ENCODE measurements at regions not wholly inside any gene's neighbourhood (a gene's known extent, or its start where the extent isn't known, plus 50 kb on each side); places are given as distances from the start of the nearest gene placed in this dataset.

DNA sequence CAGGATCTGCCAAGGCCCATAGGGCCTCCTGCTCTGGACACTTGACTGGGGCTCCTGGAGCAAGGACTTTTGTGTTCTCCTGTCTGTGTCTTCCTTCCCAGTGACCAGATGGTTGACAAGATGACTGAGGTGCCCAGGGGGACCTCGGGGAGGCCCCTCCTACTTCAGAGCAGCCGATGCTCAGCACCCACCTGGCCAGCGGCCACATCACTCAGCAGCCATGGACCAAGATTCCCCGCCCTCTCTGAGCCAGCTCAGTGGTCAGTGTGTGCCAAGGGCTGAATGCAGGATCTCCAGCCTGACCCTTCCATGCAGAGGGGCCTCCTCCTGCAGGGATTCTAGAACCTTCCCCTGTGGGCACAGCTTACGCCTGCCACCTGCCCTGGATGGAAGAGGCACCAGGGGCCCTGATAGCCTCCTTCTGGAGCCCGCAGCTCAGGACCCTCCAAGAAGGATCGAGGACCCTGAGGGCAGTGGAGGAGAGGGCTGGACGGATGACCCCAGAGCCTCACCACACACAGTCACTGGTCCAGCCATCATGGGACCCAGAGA lies 87.4 kb upstream of the GPC1 start:
- DNase-seq, result no peak

GRCh38 chr2:240348522-240348921 lies 86.9 kb upstream of the GPC1 start:
- no peak for DNase-seq

DNA sequence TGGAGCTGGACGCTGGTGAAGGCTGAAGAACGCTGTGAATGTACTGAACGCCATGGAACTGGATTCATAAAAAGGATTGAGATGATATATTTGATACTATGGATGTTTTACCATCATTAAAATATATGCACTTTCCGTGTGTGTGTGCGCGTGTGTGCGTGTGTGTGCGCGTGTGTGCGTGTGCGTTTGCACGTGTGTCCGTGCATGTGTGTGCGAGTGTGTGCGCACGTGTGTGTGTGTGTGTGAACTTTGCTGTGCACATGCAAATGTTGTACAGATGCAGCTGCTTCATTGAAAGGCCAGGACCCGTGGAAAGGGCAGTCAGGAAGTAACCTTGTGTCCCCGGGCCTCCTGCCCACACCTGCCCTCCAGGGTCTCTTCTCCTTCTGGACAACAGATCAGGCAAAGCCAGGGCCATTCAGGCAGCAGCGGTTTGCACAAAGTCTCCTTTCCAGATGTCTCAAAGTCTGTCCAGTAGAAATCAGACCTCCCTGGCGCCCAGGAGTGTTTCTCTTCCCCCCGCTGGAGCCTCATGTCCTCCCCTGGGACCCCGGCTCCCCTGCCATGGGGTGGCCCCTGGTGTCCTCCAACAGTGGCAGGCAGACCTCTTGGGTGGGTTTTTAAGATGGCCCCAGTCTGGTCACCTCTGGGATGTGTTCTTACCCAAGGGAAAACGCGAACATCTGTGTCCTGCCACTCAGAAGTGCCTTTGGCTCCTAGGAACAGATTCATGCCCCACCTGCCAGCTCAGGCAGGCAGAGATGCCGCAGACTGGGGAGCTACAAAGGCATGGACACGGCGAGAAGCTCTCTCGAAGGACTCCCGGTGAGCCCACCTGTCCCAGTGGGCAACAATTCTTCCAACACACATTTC lies 86.1 kb upstream of the GPC1 start:
- no peak for DNase-seq

DNA sequence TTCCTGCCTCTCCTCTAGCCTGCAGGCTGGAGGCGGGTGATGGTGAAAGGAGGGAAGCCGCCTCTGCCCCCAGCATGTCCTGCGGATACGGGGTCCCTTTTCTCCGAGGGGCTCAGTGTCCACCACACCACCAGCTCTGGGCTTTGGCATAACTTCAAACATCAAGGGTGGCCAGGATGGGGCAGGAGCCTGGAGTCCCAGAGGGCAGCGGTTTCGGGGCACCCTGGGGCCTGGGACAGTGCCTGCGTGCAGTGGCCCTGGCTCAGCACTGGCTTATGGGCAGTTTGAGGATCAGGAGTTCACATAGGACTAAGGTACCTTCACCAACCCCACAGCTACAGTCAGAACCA lies 85.5 kb upstream of the GPC1 start:
- DNase-seq, result no peak

DNA sequence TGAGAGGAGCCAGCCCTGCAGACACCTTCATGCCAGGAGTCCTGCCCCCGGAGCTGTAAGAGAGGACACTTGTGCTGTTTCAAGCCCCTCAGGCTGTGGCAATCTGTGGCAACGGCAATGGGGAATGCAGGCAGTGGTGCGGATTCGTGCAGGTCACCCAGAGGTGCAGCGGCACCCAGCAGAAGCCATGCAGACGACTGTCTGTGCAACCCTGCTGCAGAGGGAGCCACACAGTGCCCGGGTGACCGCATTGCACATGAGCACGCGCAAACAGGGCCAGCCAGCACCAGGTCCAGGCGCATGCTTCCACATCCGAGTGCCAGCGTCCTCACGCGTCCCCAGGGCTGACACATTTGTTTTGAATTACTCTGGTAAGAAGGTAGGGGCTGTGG lies 84.8 kb upstream of the GPC1 start:
- no peak for DNase-seq

- DNase-seq, result no peak
These were observed 84.2 kb upstream of the GPC1 start for GRCh38 chr2:240351088-240351741.

DNA sequence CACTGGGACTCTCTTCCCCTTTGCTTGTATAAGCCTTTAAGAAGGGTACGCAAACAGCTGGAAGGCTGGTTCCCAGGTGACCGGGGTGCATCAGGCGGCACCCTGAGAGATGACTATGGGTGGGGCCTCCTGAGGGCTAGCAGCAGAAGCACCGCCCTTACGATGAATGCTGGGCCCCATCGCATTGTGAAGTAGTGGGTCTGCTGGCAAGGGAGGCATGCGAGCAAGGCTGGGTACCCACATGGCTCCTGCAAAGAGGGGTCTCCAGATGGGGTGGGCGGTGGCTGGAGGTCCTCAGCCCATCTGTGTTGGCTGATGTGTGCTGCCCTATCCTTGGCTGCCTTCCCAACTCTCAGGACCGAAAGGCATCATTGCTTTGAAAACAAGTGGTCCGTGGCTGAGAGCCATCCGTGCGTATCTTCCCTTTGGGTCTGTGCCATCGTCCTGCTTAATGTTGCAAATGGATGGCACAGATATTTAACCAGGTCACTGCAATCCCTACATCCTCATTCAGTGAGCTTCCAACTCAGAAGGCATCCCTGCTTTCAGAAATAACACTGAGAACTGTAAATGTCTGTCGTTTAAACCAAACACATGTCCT lies 83.5 kb upstream of the GPC1 start:
- no peak for DNase-seq

DNA sequence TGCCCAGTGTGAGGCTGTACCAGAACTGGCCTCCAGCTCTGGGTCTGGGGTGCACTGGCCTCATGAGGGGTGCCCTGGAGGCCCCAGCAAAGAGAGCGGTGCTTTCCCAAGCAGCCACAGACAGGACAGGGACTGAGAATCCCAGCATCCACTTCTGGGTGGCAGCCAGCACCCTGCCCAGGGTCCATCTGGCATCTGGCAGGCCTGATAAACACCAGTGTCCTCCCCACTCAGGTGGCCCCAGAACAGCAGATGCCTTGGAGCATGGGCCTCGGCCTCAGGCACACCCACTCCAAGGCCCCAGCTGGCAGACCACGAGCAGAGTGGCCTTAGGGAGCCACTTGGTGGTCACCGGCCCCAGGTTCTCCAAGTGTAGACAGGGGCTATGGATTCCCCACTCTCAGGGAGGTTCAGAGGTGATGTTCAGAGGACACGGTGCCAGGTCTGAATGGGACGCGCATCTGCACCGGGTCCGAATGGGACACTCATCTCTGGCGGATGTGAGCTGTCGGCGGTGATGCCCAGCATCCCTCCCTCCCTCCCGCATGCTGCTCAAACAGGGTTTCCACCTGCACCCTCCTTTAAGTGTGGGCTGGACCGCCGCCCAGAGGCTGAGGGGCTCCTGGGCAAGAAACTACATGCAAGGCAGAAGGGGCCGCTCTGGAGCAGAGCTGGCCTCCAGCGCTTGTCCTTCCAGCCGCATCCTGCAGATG lies 82.2 kb upstream of the GPC1 start:
- DNase-seq, result no peak

DNA sequence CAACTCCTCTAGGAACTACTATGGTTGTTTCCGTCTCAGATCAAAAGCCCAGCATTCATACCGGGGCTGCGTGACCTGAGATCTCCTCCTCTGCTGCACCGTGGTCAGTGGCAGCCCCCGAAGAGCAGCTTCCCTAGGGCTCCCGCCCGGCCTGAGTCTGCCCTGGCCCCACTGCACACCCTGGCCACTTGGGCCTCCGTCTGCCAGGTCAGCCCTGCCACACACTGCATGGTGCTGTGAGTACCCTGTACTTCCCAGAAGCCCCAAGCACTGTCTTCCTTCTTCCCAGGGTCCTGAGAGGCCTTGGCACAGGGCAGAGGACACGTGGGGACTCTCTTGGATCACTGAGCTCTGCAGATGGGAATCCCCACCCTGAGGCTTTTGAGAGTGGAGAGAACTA lies 81.5 kb upstream of the GPC1 start:
- DNase-seq, result no peak

- no peak for DNase-seq
These were observed 80.2 kb upstream of the GPC1 start for GRCh38 chr2:240355001-240355891.

DNA sequence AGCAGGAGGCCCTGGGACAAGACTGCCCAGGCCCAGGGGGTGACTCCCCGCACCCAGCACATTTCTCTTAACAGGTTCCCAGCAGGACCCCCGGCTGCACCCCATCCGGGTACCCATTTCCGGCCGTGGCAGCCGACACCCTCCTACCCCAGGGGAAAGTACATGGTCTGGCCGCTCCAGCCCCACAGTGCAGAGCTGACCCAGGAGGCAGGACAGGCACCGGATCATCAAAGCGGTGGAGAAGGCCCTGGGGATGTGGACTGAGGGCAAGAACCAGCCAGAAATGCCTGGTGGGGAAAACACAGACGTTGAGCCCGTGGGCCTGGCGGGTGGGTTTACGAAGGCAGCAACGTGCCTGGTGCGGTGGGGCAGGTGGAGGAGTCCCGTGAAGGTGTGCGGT lies 79.5 kb upstream of the GPC1 start:
- DNase-seq, result no peak

DNA sequence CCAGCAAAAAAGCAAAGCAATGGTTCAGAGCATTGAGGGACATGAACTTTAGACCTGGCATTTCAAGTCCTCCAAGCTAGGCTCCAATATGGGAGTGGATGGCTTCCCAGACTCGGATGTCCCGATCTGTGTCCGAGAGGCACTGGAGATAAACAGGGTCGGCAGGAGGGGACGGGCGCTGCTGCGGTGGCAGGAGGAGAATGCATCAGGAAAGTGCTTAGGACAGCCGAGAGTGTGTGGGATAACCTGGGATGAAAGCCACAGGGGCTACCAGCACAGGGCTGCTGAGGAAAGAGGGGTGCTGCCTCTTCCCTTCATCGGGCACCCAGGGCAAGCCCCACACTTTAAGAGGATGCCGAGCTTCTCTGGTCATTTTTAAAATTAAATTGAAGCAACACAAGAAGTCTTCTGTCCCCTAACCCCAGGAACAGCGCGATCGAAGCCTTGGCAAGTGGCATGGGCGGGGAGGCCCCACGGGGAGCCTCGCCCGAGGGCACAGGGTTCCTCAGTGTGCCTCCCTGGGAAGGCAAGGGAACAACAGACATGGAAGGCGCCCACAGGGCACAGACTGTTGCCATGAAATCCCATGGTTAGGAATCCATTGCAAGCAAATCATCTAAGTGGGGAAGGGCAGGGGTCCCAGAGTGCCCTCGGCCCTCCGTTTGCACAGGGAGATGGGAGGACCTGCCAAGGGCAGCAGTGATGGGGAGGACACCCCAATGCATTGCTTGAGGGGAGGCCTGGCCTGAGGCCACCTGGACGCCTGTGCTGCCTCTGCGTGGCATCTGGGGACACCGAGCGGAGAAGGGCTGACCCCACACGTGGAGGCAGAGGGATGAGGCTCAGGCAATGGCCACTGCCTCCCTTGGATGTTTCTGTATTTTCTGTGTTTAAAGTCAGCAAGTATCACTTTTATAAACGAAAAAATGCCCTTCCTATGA lies 78.5 kb upstream of the GPC1 start:
- no peak for DNase-seq

GRCh38 chr2:240357641-240358012 lies 77.8 kb upstream of the GPC1 start:
- no peak for DNase-seq

DNA sequence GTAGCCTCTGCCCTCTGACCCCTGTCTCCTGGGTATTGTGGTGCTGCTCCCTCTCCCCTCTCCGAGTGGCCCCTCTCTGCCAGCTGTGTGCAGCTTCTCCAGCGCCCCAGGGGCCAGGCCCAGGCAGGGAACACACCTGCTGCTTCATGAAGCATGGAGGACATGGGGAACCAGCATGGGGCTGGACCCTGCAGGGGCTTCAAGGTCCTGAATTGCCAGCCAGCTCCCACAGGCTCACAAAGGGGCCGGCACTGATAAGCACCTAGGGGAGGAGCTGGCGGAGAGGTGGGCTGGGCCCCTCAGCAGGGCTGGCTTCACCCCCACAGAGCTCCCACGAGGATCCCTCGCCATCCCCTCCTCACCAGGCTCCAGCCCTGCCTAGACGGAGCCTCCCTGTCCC lies 77.4 kb upstream of the GPC1 start:
- no peak for DNase-seq

- DNase-seq, result no peak
These were observed 76.6 kb upstream of the GPC1 start for GRCh38 chr2:240358821-240359397.

- no peak for DNase-seq
These were observed 75.8 kb upstream of the GPC1 start for GRCh38 chr2:240359695-240360094.

DNA sequence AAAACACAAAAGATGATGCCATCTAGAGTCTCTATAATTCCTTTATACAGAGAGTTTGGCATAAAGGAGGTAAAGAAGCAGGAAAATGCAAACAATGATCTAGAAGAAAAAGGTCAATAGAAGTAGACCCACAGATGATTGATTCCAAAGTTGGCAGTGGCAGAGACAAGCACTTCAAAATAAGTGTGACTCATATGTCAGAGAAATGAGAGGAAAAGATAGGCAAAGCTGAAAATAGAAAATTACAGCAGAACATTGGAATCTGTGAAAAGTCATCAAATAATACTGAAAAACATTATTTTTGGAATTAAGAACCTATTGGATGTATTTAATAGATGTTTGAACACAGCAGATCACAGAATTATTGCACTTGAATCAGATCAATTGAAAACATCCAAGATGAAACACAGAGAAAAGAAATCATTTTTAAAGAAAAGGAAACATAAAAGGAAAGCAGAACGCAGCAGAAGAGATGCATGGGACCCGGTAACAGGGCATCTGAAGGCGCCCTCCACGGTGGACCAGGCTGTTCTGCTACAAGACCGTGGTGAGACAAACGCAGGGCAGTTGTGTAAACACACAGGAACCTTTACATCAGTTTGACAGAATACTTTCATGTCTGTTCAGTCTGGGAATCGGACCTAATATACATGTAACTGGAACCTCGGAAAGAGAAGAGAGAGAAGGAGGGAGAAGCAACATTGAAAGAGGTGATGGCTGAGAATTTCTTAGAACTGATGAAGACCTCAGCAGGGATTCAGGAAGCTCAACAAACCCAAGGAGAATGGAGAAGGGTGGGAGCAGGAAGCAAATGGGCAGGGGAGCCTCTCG lies 74.6 kb upstream of the GPC1 start:
- DNase-seq, result no peak

- no peak for DNase-seq
These were observed 73.2 kb upstream of the GPC1 start for GRCh38 chr2:240362216-240362755.

Measured in activated gamma-delta T cell (primary cell).